Trophoblast cell (in vitro differentiated cells and primary cell): ENCODE measurements at regions not wholly inside any gene's neighbourhood (a gene's known extent, or its start where the extent isn't known, plus 50 kb on each side); places are given as distances from the start of the nearest gene placed in this dataset.

Experiments
- DNase-seq, 2 donors: peaks; one replicate each; pipeline ENCODE4 v3.0.0-alpha.2; 2016
- H2AFZ ChIP-seq: 2 replicates; pipeline ENCODE4 v1.6.1; 2013; ENCODE audit warnings: low read length, moderate library complexity, mild to moderate bottlenecking; ENCODE audit not compliant: insufficient read depth, poor library complexity
- H2AK5ac ChIP-seq: 2 replicates; pipeline ENCODE4 v1.6.1; 2013; ENCODE audit warnings: mild to moderate bottlenecking, low read length
- H2BK120ac ChIP-seq: 2 replicates; pipeline ENCODE4 v1.6.1; 2013; ENCODE audit warnings: low read length, mild to moderate bottlenecking, moderate library complexity; ENCODE audit not compliant: insufficient read depth, poor library complexity
- H2BK12ac ChIP-seq: 2 replicates; pipeline ENCODE4 v1.6.1; 2013; ENCODE audit warnings: mild to moderate bottlenecking, low read length, moderate library complexity
- H2BK5ac ChIP-seq: 2 replicates; pipeline ENCODE4 v1.6.1; 2013; ENCODE audit warnings: low read length, low read depth, moderate library complexity, mild to moderate bottlenecking; ENCODE audit not compliant: poor library complexity
- H3K14ac ChIP-seq: 2 replicates; pipeline ENCODE4 v1.6.1; 2013; ENCODE audit warnings: mild to moderate bottlenecking, low read length
- H3K18ac ChIP-seq: 2 replicates; pipeline ENCODE4 v1.6.1; 2013; ENCODE audit warnings: mild to moderate bottlenecking, low read length
- H3K23ac ChIP-seq: 2 replicates; pipeline ENCODE4 v1.6.1; 2013; ENCODE audit warnings: low read length
- H3K27ac ChIP-seq: 2 replicates; pipeline ENCODE4 v1.5.1; 2013; ENCODE audit warnings: low read depth, mild to moderate bottlenecking, inconsistent platforms, low read length, moderate library complexity
- H3K27me3 ChIP-seq: 2 replicates; pipeline ENCODE4 v1.6.1; 2013; ENCODE audit warnings: inconsistent platforms, mild to moderate bottlenecking, low read length, moderate library complexity; ENCODE audit not compliant: insufficient read depth
- H3K36me3 ChIP-seq, 2 experiments: 1 replicate in 1 of 2; 2 replicates in 1 of 2; pipeline ENCODE4 v1.6.1; 2013; ENCODE audit warnings: low read length in 2 of 2, mild to moderate bottlenecking in 2 of 2, moderate library complexity in 1 of 2; ENCODE audit not compliant: insufficient read depth in 2 of 2, control insufficient read depth in 1 of 2
- H3K4ac ChIP-seq: 2 replicates; pipeline ENCODE4 v1.6.1; 2013; ENCODE audit warnings: low read depth, mild to moderate bottlenecking, low read length, moderate library complexity
- H3K4me1 ChIP-seq, 2 experiments: 1 replicate in 1 of 2; 2 replicates in 1 of 2; pipeline ENCODE4 v1.6.1; 2013; ENCODE audit warnings: low read length in 2 of 2, mild to moderate bottlenecking in 2 of 2, moderate library complexity in 1 of 2; ENCODE audit not compliant: insufficient read depth in 2 of 2, control insufficient read depth in 1 of 2
- H3K4me2 ChIP-seq: 2 replicates; pipeline ENCODE4 v1.6.1; 2013; ENCODE audit warnings: inconsistent platforms, mild to moderate bottlenecking, low read length, moderate library complexity
- H3K4me3 ChIP-seq: 2 replicates; pipeline ENCODE4 v1.5.1; 2013; ENCODE audit warnings: mild to moderate bottlenecking, low read depth, low read length, inconsistent platforms
- H3K79me1 ChIP-seq: one replicate; pipeline ENCODE4 v1.6.1; 2013; ENCODE audit warnings: low read length
- H3K79me2 ChIP-seq: 2 replicates; pipeline ENCODE4 v1.6.1; 2013; ENCODE audit warnings: low read length, mild to moderate bottlenecking; ENCODE audit not compliant: control insufficient read depth, insufficient read depth, poor library complexity
- H3K9ac ChIP-seq: 2 replicates; pipeline ENCODE4 v1.6.1; 2013; ENCODE audit warnings: mild to moderate bottlenecking, low read length
- H3K9me3 ChIP-seq: 2 replicates; pipeline ENCODE4 v1.6.1; 2013; ENCODE audit warnings: low read depth, mild to moderate bottlenecking, control low read depth, inconsistent platforms, low read length; ENCODE audit not compliant: insufficient read depth
- H4K12ac ChIP-seq: 2 replicates; pipeline ENCODE4 v1.6.1; 2013; ENCODE audit warnings: low read depth, mild to moderate bottlenecking, low read length, moderate library complexity
- H4K8ac ChIP-seq: 2 replicates; pipeline ENCODE4 v1.6.1; 2013; ENCODE audit warnings: low read depth, mild to moderate bottlenecking, low read length, moderate library complexity
- H4K91ac ChIP-seq: one replicate; pipeline ENCODE4 v1.6.1; 2013; ENCODE audit warnings: low read depth, mild to moderate bottlenecking, low read length, moderate library complexity
- WGBS: extraction: QIAGEN DNeasy Blood & Tissue Kit; methylation state at CpG from one replicate; pipeline ENCODE4 v1.1.7; 2013; ENCODE audit warnings: missing lambda C conversion rate; ENCODE audit not compliant: insufficient read length, insufficient coverage; ENCODE audit errors: extremely low coverage; 5-methylcytosine and 5-hydroxymethylcytosine counted together

- H3K4me1 ChIP-seq = no peaks in the 10 kb centered on the region
- H2BK12ac ChIP-seq = no peak overlapping the region
- no peak overlapping the region for H3K18ac ChIP-seq
- H3K4ac ChIP-seq = no peak overlapping the region
- no peak overlapping the region for H3K9ac ChIP-seq
- H2BK120ac ChIP-seq = no peak overlapping the region
- H3K4me3 ChIP-seq = no peak overlapping the region
- no peak overlapping the region for H3K27ac ChIP-seq
- H3K9me3 ChIP-seq = no peaks in the 10 kb centered on the region
- no peaks in the 10 kb centered on the region for H3K27me3 ChIP-seq
- H2AFZ ChIP-seq = no peak overlapping the region
- no peak overlapping the region for H3K23ac ChIP-seq
- H3K79me2 ChIP-seq = no peaks in the 10 kb centered on the region
- no peaks in the 10 kb centered on the region for H3K79me1 ChIP-seq
- no peak overlapping the region for H4K12ac ChIP-seq
- DNase-seq = no peak
- no peak overlapping the region for H4K91ac ChIP-seq
- no peaks in the 10 kb centered on the region for H3K36me3 ChIP-seq
- H2AK5ac ChIP-seq = no peak overlapping the region
- H3K4me2 ChIP-seq = no peak overlapping the region
- H4K8ac ChIP-seq = no peak overlapping the region
- H2BK5ac ChIP-seq = no peak overlapping the region
- H3K14ac ChIP-seq = no peak overlapping the region
These were observed 234.1 kb downstream of the RSL24D1 start for GRCh38 chr15:54962637-54963036.

- Histone ChIP-seq H2BK5ac (no peak overlapping the region), H4K8ac (no peak overlapping the region), H3K79me1 (no peaks in the 10 kb centered on the region), H3K4me3 (no peak overlapping the region), H3K9me3 (no peaks in the 10 kb centered on the region), H3K27ac (no peak overlapping the region), H4K91ac (no peak overlapping the region), H3K4ac (no peak overlapping the region), H2BK12ac (no peak overlapping the region), H3K9ac (no peak overlapping the region), H3K4me2 (no peak overlapping the region), H3K79me2 (no peaks in the 10 kb centered on the region), H2AFZ (no peak overlapping the region), H4K12ac (no peak overlapping the region), H3K27me3 (no peaks in the 10 kb centered on the region), H3K14ac (no peak overlapping the region), H3K18ac (no peak overlapping the region), H2AK5ac (no peak overlapping the region), H2BK120ac (no peak overlapping the region), H3K23ac (no peak overlapping the region), H3K4me1 (no peaks in the 10 kb centered on the region), H3K36me3 (no peaks in the 10 kb centered on the region)
- no CpG with 5 or more reads among the region's 2 CpGs for WGBS
- no peak for DNase-seq
These were observed 236.5 kb downstream of the RSL24D1 start for GRCh38 chr15:54960266-54960665.

- Histone ChIP-seq H2BK120ac (no peak overlapping the region), H4K91ac (no peak overlapping the region), H3K4me3 (no peak overlapping the region), H3K9ac (no peak overlapping the region), H2BK5ac (no peak overlapping the region), H2BK12ac (no peak overlapping the region), H3K14ac (no peak overlapping the region), H3K4me1 (no peaks in the 10 kb centered on the region), H2AFZ (no peak overlapping the region), H4K8ac (no peak overlapping the region), H3K4me2 (no peak overlapping the region), H3K79me1 (no peaks in the 10 kb centered on the region), H3K79me2 (no peaks in the 10 kb centered on the region), H3K23ac (no peak overlapping the region), H3K27me3 (no peaks in the 10 kb centered on the region), H3K27ac (no peak overlapping the region), H2AK5ac (no peak overlapping the region), H3K4ac (no peak overlapping the region), H3K36me3 (no peaks in the 10 kb centered on the region), H4K12ac (no peak overlapping the region), H3K18ac (no peak overlapping the region), H3K9me3 (no peaks in the 10 kb centered on the region)
- no CpG with 5 or more reads among the region's 3 CpGs for WGBS
- DNase-seq = no peak
These were observed 255.3 kb downstream of the RSL24D1 start for GRCh38 chr15:54941417-54941816.

- Histone ChIP-seq H3K9me3 (no peaks in the 10 kb centered on the region), H3K18ac (no peak overlapping the region), H4K8ac (no peak overlapping the region), H2BK12ac (no peak overlapping the region), H3K79me2 (no peaks in the 10 kb centered on the region), H3K4me2 (no peak overlapping the region), H4K91ac (no peak overlapping the region), H3K27me3 (no peaks in the 10 kb centered on the region), H2AFZ (no peak overlapping the region), H3K4me1 (no peaks in the 10 kb centered on the region), H2BK5ac (no peak overlapping the region), H2BK120ac (no peak overlapping the region), H3K27ac (no peak overlapping the region), H3K23ac (no peak overlapping the region), H3K9ac (no peak overlapping the region), H2AK5ac (no peak overlapping the region), H3K14ac (no peak overlapping the region), H3K36me3 (no peaks in the 10 kb centered on the region), H3K4ac (no peak overlapping the region), H3K4me3 (no peak overlapping the region), H3K79me1 (no peaks in the 10 kb centered on the region), H4K12ac (no peak overlapping the region)
- WGBS = no CpG with 5 or more reads among the region's 1 CpG
- DNase-seq = no peak
These were observed 279.4 kb downstream of the RSL24D1 start for GRCh38 chr15:54917312-54917711.

GRCh38 chr15:54915380-54915779 is 281.4 kb downstream of the RSL24D1 start:
- no peaks in the 10 kb centered on the region for H3K4me1 ChIP-seq
- H3K4me2 ChIP-seq = no peak overlapping the region
- H3K14ac ChIP-seq = no peak overlapping the region
- no peak overlapping the region for H2BK5ac ChIP-seq
- no peak overlapping the region for H3K23ac ChIP-seq
- DNase-seq = no peak
- no peaks in the 10 kb centered on the region for H3K79me1 ChIP-seq
- H4K12ac ChIP-seq = no peak overlapping the region
- no peak overlapping the region for H3K27ac ChIP-seq
- no peaks in the 10 kb centered on the region for H3K9me3 ChIP-seq
- no peak overlapping the region for H4K8ac ChIP-seq
- H4K91ac ChIP-seq = no peak overlapping the region
- H3K36me3 ChIP-seq = no peaks in the 10 kb centered on the region
- H3K4me3 ChIP-seq = no peak overlapping the region
- no peak overlapping the region for H3K4ac ChIP-seq
- H2BK120ac ChIP-seq = no peak overlapping the region
- H3K79me2 ChIP-seq = no peaks in the 10 kb centered on the region
- no peaks in the 10 kb centered on the region for H3K27me3 ChIP-seq
- no peak overlapping the region for H3K9ac ChIP-seq
- no peak overlapping the region for H2BK12ac ChIP-seq
- no peak overlapping the region for H2AK5ac ChIP-seq
- H3K18ac ChIP-seq = no peak overlapping the region
- H2AFZ ChIP-seq = no peak overlapping the region
